ENCODE measurements at regions not wholly inside any gene's neighbourhood (a gene's known extent, or its start where the extent isn't known, plus 50 kb on each side); places are given as distances from the start of the nearest gene placed in this dataset.
"Not testable (repeated sequence)": the region's sequence is repeated elsewhere in the genome, so short reads cannot be mapped to it uniquely, and the experiment has no call there.

DNA sequence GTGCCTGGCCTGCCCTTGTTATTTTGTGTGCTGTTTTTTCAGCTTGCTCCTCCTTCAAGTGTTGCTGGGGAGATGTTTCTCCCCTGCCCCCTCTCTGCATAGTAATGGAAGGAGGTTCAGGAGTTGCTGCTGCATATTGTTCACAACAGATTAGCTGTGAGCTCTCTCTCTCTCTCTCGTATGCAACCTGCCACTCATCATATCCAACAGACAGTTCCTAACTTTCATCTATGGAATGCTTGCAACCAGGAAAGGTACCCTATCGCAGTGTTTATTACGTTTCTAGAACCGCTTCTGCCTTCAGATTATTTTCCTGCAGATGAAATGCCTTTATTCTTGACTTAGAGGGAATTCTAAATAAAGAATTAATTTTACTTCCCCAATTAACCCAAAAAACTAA, 372.9 kb downstream of the RMST start:
- no peaks in the 10 kb centered on the region for H3K27me3 ChIP-seq (replicated peaks; ENCODE audit: control insufficient read depth, insufficient read depth, low read length, poor library complexity, severe bottlenecking)
- no peaks in the 10 kb centered on the region for H3K4me1 ChIP-seq (ENCODE audit: control insufficient read depth, insufficient read depth, low read length, poor library complexity, severe bottlenecking)
- no peak overlapping the region for H3K27ac ChIP-seq (ENCODE audit: insufficient read depth, low read length, poor library complexity, severe bottlenecking)
- H3K9me3 ChIP-seq (ENCODE audit: control insufficient read depth, low read length), result no peaks in the 10 kb centered on the region
- DNase-seq, result no peak
- no peaks in the 10 kb centered on the region for H3K36me3 ChIP-seq (ENCODE audit: control insufficient read depth, insufficient read depth, low read length)
- H3K4me3 ChIP-seq (ENCODE audit: insufficient read depth, low read depth, low read length, poor library complexity, severe bottlenecking), result no peak overlapping the region

- H3K4me1 ChIP-seq (ENCODE audit: control insufficient read depth, insufficient read depth, low read length, poor library complexity, severe bottlenecking), result no peaks in the 10 kb centered on the region
- H3K36me3 ChIP-seq (ENCODE audit: control insufficient read depth, insufficient read depth, low read length), result no peaks in the 10 kb centered on the region
- H3K27me3 ChIP-seq (replicated peaks; ENCODE audit: control insufficient read depth, insufficient read depth, low read length, poor library complexity, severe bottlenecking), result no peaks in the 10 kb centered on the region
- no peak for DNase-seq
- no peaks in the 10 kb centered on the region for H3K9me3 ChIP-seq (ENCODE audit: control insufficient read depth, low read length)
- H3K27ac ChIP-seq (ENCODE audit: insufficient read depth, low read length, poor library complexity, severe bottlenecking), result no peak overlapping the region
- H3K4me3 ChIP-seq (ENCODE audit: insufficient read depth, low read depth, low read length, poor library complexity, severe bottlenecking), result no peak overlapping the region
Observed at GRCh38 chr12:97837401-97837800, 374.8 kb downstream of the RMST start.

- Histone ChIP-seq H3K4me3 (ENCODE audit: insufficient read depth, low read depth, low read length, poor library complexity, severe bottlenecking) (no peak overlapping the region), H3K9me3 (ENCODE audit: control insufficient read depth, low read length) (no peaks in the 10 kb centered on the region), H3K27ac (ENCODE audit: insufficient read depth, low read length, poor library complexity, severe bottlenecking) (no peak overlapping the region), H3K27me3 (replicated peaks; ENCODE audit: control insufficient read depth, insufficient read depth, low read length, poor library complexity, severe bottlenecking) (no peaks in the 10 kb centered on the region), H3K36me3 (ENCODE audit: control insufficient read depth, insufficient read depth, low read length) (no peaks in the 10 kb centered on the region), H3K4me1 (ENCODE audit: control insufficient read depth, insufficient read depth, low read length, poor library complexity, severe bottlenecking) (no peaks in the 10 kb centered on the region)
- no peak for DNase-seq
Observed at GRCh38 chr12:97848051-97848450, 385.4 kb downstream of the RMST start.

- H3K27ac ChIP-seq (ENCODE audit: insufficient read depth, low read length, poor library complexity, severe bottlenecking), result no peak overlapping the region
- no peak overlapping the region for H3K4me3 ChIP-seq (ENCODE audit: insufficient read depth, low read depth, low read length, poor library complexity, severe bottlenecking)
- DNase-seq, result no peak
- no peaks in the 10 kb centered on the region for H3K4me1 ChIP-seq (ENCODE audit: control insufficient read depth, insufficient read depth, low read length, poor library complexity, severe bottlenecking)
- no peaks in the 10 kb centered on the region for H3K36me3 ChIP-seq (ENCODE audit: control insufficient read depth, insufficient read depth, low read length)
- H3K27me3 ChIP-seq (replicated peaks; ENCODE audit: control insufficient read depth, insufficient read depth, low read length, poor library complexity, severe bottlenecking), result no peaks in the 10 kb centered on the region
- H3K9me3 ChIP-seq (ENCODE audit: control insufficient read depth, low read length), result no peaks in the 10 kb centered on the region
Observed at GRCh38 chr12:97854477-97854876, 391.9 kb downstream of the RMST start.

GRCh38 chr12:97862072-97862471, 399.5 kb downstream of the RMST start:
- Histone ChIP-seq H3K4me3 (ENCODE audit: insufficient read depth, low read depth, low read length, poor library complexity, severe bottlenecking) (no peak overlapping the region), H3K4me1 (ENCODE audit: control insufficient read depth, insufficient read depth, low read length, poor library complexity, severe bottlenecking) (no peaks in the 10 kb centered on the region), H3K27ac (ENCODE audit: insufficient read depth, low read length, poor library complexity, severe bottlenecking) (no peak overlapping the region), H3K27me3 (replicated peaks; ENCODE audit: control insufficient read depth, insufficient read depth, low read length, poor library complexity, severe bottlenecking) (no peaks in the 10 kb centered on the region), H3K36me3 (ENCODE audit: control insufficient read depth, insufficient read depth, low read length) (no peaks in the 10 kb centered on the region), H3K9me3 (ENCODE audit: control insufficient read depth, low read length) (no peaks in the 10 kb centered on the region)
- DNase-seq, result no peak

DNA sequence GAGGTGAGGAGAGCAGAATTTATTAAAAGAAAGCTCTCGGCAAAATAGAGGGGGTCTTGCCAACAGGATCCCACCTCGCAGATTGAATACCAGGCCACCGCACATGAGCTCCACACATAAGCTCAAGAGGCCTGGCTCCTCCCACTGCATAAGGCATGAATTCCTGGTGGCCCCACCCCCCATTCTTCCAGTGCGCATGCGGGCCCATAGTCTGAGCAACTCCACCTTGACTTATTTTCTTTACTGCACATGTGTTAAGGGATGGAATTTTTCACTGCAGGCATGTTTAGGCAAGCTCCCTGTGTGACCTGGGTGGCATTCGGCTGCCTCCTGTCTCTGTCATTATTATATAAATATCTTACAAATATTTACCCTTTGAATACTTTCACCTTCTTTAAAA, 412.5 kb downstream of the RMST start:
- Histone ChIP-seq H3K4me1 (ENCODE audit: control insufficient read depth, insufficient read depth, low read length, poor library complexity, severe bottlenecking) (no peaks in the 10 kb centered on the region), H3K27ac (ENCODE audit: insufficient read depth, low read length, poor library complexity, severe bottlenecking) (no peak overlapping the region), H3K36me3 (ENCODE audit: control insufficient read depth, insufficient read depth, low read length) (no peaks in the 10 kb centered on the region), H3K27me3 (replicated peaks; ENCODE audit: control insufficient read depth, insufficient read depth, low read length, poor library complexity, severe bottlenecking) (no peaks in the 10 kb centered on the region), H3K4me3 (ENCODE audit: insufficient read depth, low read depth, low read length, poor library complexity, severe bottlenecking) (no peak overlapping the region), H3K9me3 (ENCODE audit: control insufficient read depth, low read length) (no peaks in the 10 kb centered on the region)
- no peak for DNase-seq

GRCh38 chr12:97876780-97877179, 414.2 kb downstream of the RMST start:
- H3K9me3 ChIP-seq (ENCODE audit: control insufficient read depth, low read length), result no peaks in the 10 kb centered on the region
- no peak overlapping the region for H3K27ac ChIP-seq (ENCODE audit: insufficient read depth, low read length, poor library complexity, severe bottlenecking)
- H3K27me3 ChIP-seq (replicated peaks; ENCODE audit: control insufficient read depth, insufficient read depth, low read length, poor library complexity, severe bottlenecking), result no peaks in the 10 kb centered on the region
- no peaks in the 10 kb centered on the region for H3K4me1 ChIP-seq (ENCODE audit: control insufficient read depth, insufficient read depth, low read length, poor library complexity, severe bottlenecking)
- no peak overlapping the region for H3K4me3 ChIP-seq (ENCODE audit: insufficient read depth, low read depth, low read length, poor library complexity, severe bottlenecking)
- DNase-seq, result no peak
- no peaks in the 10 kb centered on the region for H3K36me3 ChIP-seq (ENCODE audit: control insufficient read depth, insufficient read depth, low read length)

DNA sequence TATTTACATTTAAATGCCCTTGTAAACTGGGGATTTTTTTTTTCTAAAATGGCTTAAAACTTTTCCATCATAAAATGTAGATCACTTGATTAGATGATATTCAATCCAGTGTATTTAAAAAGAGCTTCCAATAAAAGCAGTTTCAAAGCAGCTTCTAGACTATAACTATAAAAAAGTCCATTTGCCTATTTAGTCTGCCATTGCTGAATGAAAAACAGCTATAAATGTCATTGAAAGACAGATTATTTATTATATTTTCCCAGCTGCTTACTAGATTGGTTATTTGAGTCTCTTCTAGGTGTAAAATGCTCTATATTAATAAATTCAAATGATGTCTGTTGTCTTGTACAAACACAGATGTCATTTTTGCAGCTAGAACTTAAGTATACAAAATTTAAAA, 414.8 kb downstream of the RMST start:
- Histone ChIP-seq H3K4me1 (ENCODE audit: control insufficient read depth, insufficient read depth, low read length, poor library complexity, severe bottlenecking) (no peaks in the 10 kb centered on the region), H3K9me3 (ENCODE audit: control insufficient read depth, low read length) (no peaks in the 10 kb centered on the region), H3K36me3 (ENCODE audit: control insufficient read depth, insufficient read depth, low read length) (no peaks in the 10 kb centered on the region), H3K27ac (ENCODE audit: insufficient read depth, low read length, poor library complexity, severe bottlenecking) (no peak overlapping the region), H3K4me3 (ENCODE audit: insufficient read depth, low read depth, low read length, poor library complexity, severe bottlenecking) (no peak overlapping the region), H3K27me3 (replicated peaks; ENCODE audit: control insufficient read depth, insufficient read depth, low read length, poor library complexity, severe bottlenecking) (no peaks in the 10 kb centered on the region)
- no peak for DNase-seq

DNA sequence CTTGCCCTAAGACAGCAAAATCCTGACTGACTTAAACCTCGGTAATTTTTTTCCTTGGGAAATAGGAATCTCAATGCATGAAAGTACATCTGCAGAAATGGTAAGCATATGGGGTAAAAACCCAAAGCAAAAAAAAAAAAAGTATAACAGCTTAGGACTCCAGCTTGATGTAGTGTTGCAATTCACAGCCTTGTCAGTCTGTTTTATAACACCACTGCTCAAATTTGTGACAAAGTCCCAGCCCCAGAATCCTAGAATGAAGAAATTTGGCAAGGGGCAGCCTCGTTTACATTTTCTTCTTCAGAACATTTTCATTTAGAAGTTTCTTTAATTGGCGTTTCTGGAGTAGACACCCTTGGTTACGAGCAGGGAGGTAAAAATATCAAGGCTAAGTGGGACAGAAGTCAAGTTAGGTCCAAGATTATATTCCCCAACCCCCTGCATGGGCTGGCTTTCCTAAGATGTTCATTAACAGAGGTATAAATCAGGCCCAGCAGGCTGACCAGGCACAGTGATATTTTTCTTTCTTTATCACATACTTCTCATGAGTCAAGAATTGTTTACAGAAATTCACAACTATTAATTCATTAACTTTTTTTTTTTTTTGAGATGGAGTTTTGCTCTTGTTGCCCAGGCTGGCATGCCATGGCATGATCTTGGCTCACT, 424.0 kb downstream of the RMST start:
- Histone ChIP-seq H3K36me3 (ENCODE audit: control insufficient read depth, insufficient read depth, low read length) (no peaks in the 10 kb centered on the region), H3K27ac (ENCODE audit: insufficient read depth, low read length, poor library complexity, severe bottlenecking) (no peak overlapping the region), H3K4me1 (ENCODE audit: control insufficient read depth, insufficient read depth, low read length, poor library complexity, severe bottlenecking) (no peaks in the 10 kb centered on the region), H3K4me3 (ENCODE audit: insufficient read depth, low read depth, low read length, poor library complexity, severe bottlenecking) (no peak overlapping the region), H3K27me3 (replicated peaks; ENCODE audit: control insufficient read depth, insufficient read depth, low read length, poor library complexity, severe bottlenecking) (no peaks in the 10 kb centered on the region), H3K9me3 (ENCODE audit: control insufficient read depth, low read length) (no peaks in the 10 kb centered on the region)
- no peak for DNase-seq

DNA sequence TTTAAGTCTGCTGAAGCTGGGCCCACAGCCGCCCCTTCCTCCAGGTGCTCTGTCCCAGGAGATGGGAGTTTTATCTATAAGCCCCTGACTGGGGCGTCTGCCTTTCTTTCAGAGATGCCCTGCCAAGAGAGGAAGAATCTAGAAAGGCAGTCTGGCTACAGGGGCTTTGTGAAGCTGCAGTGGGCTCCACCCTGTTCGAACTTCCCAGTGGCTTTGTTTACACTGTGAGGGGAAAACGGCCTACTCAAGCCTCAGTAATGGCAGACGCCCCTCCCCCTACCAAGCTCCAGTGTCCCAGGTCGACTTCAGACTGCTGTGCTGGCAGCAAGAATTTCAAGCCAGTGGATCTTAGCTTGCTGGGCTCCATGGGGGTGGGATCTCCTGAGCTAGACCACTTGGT, 435.3 kb downstream of the RMST start:
- H3K9me3 ChIP-seq (ENCODE audit: control insufficient read depth, low read length); H3K4me1 ChIP-seq (ENCODE audit: control insufficient read depth, insufficient read depth, low read length, poor library complexity, severe bottlenecking); H3K27ac ChIP-seq (ENCODE audit: insufficient read depth, low read length, poor library complexity, severe bottlenecking); H3K4me3 ChIP-seq (ENCODE audit: insufficient read depth, low read depth, low read length, poor library complexity, severe bottlenecking); DNase-seq; H3K36me3 ChIP-seq (ENCODE audit: control insufficient read depth, insufficient read depth, low read length); H3K27me3 ChIP-seq (replicated peaks; ENCODE audit: control insufficient read depth, insufficient read depth, low read length, poor library complexity, severe bottlenecking): not testable (repeated sequence)

Measured in effector memory CD4-positive, alpha-beta T cell (primary cell).